ENCODE measurements at regions not wholly inside any gene's neighbourhood (a gene's known extent, or its start where the extent isn't known, plus 50 kb on each side); places are given as distances from the start of the nearest gene placed in this dataset.

- Histone ChIP-seq H2AFZ (no peak overlapping the region), H3K27me3 (ENCODE audit: insufficient read depth) (no peaks in the 10 kb centered on the region), H3K27ac (ENCODE audit: low read depth) (no peak overlapping the region), H3K79me2 (replicated peaks; ENCODE audit: insufficient read depth) (no peaks in the 10 kb centered on the region), H4K20me1 (replicated peaks; ENCODE audit: insufficient read depth) (no peaks in the 10 kb centered on the region), H3F3A (replicated peaks; ENCODE audit: low read depth) (no peaks in the 10 kb centered on the region), H3K4me1 (ENCODE audit: insufficient read depth) (no peaks in the 10 kb centered on the region), H3K4me3 (no peak overlapping the region), H3K4me2 (no peak overlapping the region), H3K9me2 (ENCODE audit: insufficient read depth) (no peaks in the 10 kb centered on the region), H3K36me3 (ENCODE audit: insufficient read depth) (no peaks in the 10 kb centered on the region)
- Mint-ChIP-seq H3K4me1 (no peaks in the 10 kb centered on the region), H3K27me3 (ENCODE audit: insufficient read depth, low read depth, poor library complexity) (peaks cover 2% of the 10 kb centered on the region), H3K36me3 (ENCODE audit: low read depth) (no peaks in the 10 kb centered on the region), H3K4me3 (no peak overlapping the region), H3K27ac (no peak overlapping the region), H3K9me3 (no peaks in the 10 kb centered on the region)
- no peak for ATAC-seq
- no peak for DNase-seq (ENCODE audit: low spot score)
- no peak for TF ChIP-seq JUNB (IDR thresholded peaks at IDR 0.05; ENCODE audit: unreplicated experiment)
- no peak for TF ChIP-seq STAT1 (IDR thresholded peaks at IDR 0.05; ENCODE audit: unreplicated experiment)
- no peak for TF ChIP-seq EZH2phosphoT487 (IDR thresholded peaks at IDR 0.05; ENCODE audit: unreplicated experiment)
- TF ChIP-seq CREB1 (CRISPR knock-in tag; IDR thresholded peaks at IDR 0.05; ENCODE audit: low read depth), result no peak
- TF ChIP-seq ZNF331 (CRISPR knock-in tag; IDR thresholded peaks at IDR 0.05; ENCODE audit: low read depth), result no peak
- TF ChIP-seq, protein P1, sequence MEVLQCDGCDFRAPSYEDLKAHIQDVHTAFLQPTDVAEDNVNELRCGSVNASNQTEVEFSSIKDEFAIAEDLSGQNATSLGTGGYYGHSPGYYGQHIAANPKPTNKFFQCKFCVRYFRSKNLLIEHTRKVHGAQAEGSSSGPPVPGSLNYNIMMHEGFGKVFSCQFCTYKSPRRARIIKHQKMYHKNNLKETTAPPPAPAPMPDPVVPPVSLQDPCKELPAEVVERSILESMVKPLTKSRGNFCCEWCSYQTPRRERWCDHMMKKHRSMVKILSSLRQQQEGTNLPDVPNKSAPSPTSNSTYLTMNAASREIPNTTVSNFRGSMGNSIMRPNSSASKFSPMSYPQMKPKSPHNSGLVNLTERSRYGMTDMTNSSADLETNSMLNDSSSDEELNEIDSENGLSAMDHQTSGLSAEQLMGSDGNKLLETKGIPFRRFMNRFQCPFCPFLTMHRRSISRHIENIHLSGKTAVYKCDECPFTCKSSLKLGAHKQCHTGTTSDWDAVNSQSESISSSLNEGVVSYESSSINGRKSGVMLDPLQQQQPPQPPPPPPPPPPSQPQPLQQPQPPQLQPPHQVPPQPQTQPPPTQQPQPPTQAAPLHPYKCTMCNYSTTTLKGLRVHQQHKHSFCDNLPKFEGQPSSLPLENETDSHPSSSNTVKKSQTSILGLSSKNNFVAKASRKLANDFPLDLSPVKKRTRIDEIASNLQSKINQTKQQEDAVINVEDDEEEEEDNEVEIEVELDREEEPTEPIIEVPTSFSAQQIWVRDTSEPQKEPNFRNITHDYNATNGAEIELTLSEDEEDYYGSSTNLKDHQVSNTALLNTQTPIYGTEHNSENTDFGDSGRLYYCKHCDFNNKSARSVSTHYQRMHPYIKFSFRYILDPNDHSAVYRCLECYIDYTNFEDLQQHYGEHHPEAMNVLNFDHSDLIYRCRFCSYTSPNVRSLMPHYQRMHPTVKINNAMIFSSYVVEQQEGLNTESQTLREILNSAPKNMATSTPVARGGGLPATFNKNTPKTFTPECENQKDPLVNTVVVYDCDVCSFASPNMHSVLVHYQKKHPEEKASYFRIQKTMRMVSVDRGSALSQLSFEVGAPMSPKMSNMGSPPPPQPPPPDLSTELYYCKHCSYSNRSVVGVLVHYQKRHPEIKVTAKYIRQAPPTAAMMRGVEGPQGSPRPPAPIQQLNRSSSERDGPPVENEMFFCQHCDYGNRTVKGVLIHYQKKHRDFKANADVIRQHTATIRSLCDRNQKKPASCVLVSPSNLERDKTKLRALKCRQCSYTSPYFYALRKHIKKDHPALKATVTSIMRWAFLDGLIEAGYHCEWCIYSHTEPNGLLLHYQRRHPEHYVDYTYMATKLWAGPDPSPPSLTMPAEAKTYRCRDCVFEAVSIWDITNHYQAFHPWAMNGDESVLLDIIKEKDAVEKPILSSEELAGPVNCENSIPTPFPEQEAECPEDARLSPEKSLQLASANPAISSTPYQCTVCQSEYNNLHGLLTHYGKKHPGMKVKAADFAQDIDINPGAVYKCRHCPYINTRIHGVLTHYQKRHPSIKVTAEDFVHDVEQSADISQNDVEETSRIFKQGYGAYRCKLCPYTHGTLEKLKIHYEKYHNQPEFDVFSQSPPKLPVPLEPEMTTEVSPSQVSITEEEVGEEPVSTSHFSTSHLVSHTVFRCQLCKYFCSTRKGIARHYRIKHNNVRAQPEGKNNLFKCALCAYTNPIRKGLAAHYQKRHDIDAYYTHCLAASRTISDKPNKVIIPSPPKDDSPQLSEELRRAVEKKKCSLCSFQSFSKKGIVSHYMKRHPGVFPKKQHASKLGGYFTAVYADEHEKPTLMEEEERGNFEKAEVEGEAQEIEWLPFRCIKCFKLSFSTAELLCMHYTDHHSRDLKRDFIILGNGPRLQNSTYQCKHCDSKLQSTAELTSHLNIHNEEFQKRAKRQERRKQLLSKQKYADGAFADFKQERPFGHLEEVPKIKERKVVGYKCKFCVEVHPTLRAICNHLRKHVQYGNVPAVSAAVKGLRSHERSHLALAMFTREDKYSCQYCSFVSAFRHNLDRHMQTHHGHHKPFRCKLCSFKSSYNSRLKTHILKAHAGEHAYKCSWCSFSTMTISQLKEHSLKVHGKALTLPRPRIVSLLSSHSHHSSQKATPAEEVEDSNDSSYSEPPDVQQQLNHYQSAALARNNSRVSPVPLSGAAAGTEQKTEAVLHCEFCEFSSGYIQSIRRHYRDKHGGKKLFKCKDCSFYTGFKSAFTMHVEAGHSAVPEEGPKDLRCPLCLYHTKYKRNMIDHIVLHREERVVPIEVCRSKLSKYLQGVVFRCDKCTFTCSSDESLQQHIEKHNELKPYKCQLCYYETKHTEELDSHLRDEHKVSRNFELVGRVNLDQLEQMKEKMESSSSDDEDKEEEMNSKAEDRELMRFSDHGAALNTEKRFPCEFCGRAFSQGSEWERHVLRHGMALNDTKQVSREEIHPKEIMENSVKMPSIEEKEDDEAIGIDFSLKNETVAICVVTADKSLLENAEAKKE (CRISPR knock-in tag; IDR thresholded peaks at IDR 0.05), result no peak
- no peak for TF ChIP-seq EZH2 (IDR thresholded peaks at IDR 0.05; ENCODE audit: low read depth, unreplicated experiment)
- TF ChIP-seq, protein P2, sequence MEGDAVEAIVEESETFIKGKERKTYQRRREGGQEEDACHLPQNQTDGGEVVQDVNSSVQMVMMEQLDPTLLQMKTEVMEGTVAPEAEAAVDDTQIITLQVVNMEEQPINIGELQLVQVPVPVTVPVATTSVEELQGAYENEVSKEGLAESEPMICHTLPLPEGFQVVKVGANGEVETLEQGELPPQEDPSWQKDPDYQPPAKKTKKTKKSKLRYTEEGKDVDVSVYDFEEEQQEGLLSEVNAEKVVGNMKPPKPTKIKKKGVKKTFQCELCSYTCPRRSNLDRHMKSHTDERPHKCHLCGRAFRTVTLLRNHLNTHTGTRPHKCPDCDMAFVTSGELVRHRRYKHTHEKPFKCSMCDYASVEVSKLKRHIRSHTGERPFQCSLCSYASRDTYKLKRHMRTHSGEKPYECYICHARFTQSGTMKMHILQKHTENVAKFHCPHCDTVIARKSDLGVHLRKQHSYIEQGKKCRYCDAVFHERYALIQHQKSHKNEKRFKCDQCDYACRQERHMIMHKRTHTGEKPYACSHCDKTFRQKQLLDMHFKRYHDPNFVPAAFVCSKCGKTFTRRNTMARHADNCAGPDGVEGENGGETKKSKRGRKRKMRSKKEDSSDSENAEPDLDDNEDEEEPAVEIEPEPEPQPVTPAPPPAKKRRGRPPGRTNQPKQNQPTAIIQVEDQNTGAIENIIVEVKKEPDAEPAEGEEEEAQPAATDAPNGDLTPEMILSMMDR (conservative IDR thresholded peaks at IDR 0.05; ENCODE audit: low read depth in 2 of 2), result no peak
- no peak for TF ChIP-seq ZNF114 (CRISPR knock-in tag; IDR thresholded peaks at IDR 0.05)
- TF ChIP-seq NANOG (IDR thresholded peaks at IDR 0.05; ENCODE audit: borderline replicate concordance), result no peak
- TF ChIP-seq, protein P3, sequence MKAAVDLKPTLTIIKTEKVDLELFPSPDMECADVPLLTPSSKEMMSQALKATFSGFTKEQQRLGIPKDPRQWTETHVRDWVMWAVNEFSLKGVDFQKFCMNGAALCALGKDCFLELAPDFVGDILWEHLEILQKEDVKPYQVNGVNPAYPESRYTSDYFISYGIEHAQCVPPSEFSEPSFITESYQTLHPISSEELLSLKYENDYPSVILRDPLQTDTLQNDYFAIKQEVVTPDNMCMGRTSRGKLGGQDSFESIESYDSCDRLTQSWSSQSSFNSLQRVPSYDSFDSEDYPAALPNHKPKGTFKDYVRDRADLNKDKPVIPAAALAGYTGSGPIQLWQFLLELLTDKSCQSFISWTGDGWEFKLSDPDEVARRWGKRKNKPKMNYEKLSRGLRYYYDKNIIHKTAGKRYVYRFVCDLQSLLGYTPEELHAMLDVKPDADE (IDR thresholded peaks at IDR 0.05), result no peak
- TF ChIP-seq, protein P4, sequence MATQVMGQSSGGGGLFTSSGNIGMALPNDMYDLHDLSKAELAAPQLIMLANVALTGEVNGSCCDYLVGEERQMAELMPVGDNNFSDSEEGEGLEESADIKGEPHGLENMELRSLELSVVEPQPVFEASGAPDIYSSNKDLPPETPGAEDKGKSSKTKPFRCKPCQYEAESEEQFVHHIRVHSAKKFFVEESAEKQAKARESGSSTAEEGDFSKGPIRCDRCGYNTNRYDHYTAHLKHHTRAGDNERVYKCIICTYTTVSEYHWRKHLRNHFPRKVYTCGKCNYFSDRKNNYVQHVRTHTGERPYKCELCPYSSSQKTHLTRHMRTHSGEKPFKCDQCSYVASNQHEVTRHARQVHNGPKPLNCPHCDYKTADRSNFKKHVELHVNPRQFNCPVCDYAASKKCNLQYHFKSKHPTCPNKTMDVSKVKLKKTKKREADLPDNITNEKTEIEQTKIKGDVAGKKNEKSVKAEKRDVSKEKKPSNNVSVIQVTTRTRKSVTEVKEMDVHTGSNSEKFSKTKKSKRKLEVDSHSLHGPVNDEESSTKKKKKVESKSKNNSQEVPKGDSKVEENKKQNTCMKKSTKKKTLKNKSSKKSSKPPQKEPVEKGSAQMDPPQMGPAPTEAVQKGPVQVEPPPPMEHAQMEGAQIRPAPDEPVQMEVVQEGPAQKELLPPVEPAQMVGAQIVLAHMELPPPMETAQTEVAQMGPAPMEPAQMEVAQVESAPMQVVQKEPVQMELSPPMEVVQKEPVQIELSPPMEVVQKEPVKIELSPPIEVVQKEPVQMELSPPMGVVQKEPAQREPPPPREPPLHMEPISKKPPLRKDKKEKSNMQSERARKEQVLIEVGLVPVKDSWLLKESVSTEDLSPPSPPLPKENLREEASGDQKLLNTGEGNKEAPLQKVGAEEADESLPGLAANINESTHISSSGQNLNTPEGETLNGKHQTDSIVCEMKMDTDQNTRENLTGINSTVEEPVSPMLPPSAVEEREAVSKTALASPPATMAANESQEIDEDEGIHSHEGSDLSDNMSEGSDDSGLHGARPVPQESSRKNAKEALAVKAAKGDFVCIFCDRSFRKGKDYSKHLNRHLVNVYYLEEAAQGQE (IDR thresholded peaks at IDR 0.05; ENCODE audit: unreplicated experiment), result no peak
- TF ChIP-seq POLR2AphosphoS5 (IDR thresholded peaks at IDR 0.05; ENCODE audit: low read depth), result no peak
These were observed 183.1 kb upstream of the PRPS1L1 start for GRCh38 chr7:18210788-18211187.

Measured in GM23338 (cell line).